GM12864 (cell line): ENCODE measurements at regions not wholly inside any gene's neighbourhood (a gene's known extent, or its start where the extent isn't known, plus 50 kb on each side); places are given as distances from the start of the nearest gene placed in this dataset.

Experiments
- DNase-seq: peaks from one replicate; pipeline ENCODE4 v3.0.0-alpha.2; 2011; ENCODE audit warnings: low read depth
- H3K4me3 ChIP-seq: 2 replicates; pipeline ENCODE4 v1.5.1; 2011; ENCODE audit warnings: mild to moderate bottlenecking, low read depth, low read length, control low read depth
- TF ChIP-seq, protein P1 (sequence below): IDR thresholded peaks from 2 replicates; pipeline ENCODE4 v1.5.1; 2011; ENCODE audit warnings: low read depth, mild to moderate bottlenecking, moderate library complexity, low read length, control low read depth, inconsistent platforms; ENCODE audit errors: missing control alignments

DNA sequence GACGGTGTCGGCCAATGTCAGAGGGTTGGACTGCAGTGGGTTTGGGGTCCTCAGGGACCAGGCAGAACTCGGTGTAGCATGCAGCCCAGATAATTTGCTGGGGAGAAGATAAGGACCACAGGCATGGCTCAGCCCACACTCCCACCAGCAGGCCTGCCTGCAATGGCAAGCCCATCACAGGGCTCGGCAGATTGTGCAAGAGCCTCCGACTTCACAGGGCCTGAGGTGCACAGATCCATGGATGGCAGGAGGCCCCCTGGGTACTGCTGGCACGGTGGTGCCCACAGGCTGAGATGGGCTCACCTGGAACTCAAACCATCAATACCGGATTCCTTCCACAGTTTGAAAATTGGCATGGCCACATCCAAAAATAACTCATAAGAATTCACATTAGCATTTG, 180.3 kb downstream of the TTLL2 start:
- no peak for DNase-seq
- H3K4me3 ChIP-seq, result no peak overlapping the region
- TF ChIP-seq, protein P1, sequence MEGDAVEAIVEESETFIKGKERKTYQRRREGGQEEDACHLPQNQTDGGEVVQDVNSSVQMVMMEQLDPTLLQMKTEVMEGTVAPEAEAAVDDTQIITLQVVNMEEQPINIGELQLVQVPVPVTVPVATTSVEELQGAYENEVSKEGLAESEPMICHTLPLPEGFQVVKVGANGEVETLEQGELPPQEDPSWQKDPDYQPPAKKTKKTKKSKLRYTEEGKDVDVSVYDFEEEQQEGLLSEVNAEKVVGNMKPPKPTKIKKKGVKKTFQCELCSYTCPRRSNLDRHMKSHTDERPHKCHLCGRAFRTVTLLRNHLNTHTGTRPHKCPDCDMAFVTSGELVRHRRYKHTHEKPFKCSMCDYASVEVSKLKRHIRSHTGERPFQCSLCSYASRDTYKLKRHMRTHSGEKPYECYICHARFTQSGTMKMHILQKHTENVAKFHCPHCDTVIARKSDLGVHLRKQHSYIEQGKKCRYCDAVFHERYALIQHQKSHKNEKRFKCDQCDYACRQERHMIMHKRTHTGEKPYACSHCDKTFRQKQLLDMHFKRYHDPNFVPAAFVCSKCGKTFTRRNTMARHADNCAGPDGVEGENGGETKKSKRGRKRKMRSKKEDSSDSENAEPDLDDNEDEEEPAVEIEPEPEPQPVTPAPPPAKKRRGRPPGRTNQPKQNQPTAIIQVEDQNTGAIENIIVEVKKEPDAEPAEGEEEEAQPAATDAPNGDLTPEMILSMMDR, result no peak

DNA sequence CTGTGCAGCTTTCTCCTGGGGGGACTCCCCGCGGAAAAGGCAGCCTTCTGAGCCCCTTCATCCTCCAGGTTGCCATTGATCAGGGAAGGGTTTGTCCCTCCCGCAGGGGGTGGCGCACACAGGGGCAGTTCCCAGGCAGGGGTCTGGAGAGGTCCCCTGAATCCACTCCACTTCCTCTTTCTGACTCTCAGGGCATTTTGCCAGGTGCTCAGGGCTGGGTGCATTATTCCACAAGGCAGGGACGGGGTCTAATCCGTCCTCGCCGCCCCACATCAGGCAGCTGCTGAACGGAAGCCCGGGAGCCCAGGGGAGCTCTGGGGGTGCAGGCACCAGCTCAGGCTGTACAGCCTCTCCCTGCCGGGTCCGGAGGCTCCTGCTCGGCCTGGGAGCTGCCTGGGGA, 180.9 kb downstream of the TTLL2 start:
- TF ChIP-seq, protein P1, result no peak
- no peak for DNase-seq
- no peak overlapping the region for H3K4me3 ChIP-seq

DNA sequence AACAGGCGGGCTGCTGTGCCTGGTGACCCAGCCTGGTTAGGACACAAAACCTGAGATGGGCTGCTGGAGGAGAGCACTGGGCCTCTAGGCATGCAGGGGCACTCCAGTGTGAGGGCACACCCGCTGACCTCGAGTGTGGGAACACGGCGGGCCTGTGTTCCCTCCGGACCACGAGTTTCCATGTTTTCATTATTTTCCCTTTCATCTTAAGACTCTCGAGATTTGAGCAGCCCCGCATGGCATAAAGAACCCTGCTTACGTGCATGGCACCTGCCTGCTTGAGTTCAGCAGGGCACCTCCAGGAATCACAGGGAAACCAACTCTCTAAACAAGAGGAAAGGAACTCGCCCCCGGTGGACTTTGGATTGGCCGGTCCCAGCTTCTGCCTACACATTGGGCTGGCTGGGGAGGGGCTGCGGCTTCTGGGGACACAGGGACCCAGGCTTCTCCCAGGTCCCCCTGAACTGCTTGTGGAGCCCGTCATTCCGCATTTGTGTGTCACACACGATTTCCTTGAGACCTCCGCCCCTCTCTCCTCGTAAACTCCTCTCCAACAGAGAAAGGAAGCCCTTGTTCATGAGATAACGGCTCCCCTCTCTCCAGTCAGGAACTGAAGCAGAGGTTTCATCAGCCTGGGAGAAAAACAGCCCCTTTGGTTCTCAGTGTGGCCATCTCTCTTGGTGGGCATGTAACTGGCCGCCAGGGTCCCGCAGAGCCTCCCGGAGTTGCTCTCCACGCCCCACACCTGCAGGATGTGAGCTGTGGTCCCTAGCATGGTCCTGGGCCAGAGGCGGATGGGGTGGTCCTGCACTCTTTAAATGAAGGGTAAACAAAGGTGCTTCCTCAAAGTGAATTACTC, 181.8 kb downstream of the TTLL2 start:
- TF ChIP-seq, protein P1, result no peak
- H3K4me3 ChIP-seq, result no peak overlapping the region
- DNase-seq, result no peak

DNA sequence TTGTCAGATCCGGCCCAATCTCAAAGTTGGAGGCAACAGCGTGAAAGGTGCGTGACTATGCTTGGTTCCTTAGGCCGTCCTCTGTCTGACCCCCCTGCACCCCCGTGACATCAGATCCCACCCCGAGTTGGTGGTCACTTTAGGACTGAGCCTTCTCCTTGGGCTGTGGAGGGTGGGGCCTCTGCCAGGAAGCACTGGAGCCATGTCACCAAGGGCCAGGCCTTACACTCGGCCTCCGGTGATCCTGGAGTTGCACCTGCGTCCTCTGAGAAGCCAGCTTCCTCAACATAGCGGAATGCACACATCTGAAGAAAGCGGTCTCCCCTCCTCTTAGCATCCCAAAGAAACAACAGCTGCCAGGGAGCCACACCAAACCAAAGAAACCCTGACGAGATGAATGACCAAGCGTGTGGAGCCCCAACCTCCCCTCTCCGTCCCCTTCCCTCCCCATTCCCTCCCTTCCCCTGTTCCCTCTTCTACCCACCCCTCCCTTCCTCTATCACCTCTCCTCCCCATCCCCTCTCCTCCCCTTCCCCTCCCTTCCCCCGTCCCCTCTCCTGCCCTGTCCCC, 182.6 kb downstream of the TTLL2 start:
- no peak overlapping the region for H3K4me3 ChIP-seq
- TF ChIP-seq, protein P1, result no peak
- no peak for DNase-seq

DNA sequence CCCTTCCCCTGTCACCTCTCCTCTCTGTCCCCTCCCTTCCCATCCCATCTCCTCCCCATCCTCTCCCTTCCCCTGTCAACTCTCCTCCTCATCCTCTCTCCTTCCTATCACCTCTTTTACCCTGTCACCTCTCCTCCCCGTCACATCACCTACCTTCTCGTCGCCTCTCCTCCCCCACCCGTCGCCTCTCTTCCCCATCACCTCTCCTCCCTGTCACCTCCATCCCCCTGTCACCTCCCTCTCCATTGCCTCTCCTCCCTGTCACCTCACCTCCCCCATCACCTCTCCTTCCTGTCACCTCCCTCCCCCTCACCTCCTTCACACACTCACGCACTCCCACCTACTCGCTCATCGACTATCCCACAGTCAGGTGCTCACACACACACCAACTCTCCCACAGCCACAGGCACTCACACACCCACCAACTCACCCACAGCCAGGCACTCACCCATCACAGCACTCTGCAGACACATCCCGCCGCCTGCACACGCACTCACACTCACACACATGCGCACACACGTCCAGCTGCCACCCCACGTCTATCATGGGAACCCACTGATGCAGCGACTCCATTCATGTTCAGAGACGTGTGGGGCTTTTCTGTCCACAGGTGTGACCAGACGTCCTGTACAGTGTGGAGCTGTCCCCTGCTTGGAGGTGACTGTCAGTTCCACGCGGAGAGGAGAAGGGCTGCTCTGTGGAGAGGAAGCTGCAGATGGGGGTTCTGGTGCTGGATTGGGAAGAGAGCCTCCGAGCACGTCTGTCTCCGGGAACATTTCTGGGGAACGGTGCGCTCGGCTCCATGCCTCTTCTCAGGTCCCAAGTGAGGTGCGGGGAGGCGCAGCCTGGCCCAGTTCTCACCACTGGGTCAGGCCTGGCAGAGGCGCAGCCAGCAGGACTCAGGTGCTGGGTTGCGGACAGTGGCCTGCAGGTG, 184.3 kb downstream of the TTLL2 start:
- no peak for DNase-seq
- TF ChIP-seq, protein P1, result no peak
- no peak overlapping the region for H3K4me3 ChIP-seq

DNA sequence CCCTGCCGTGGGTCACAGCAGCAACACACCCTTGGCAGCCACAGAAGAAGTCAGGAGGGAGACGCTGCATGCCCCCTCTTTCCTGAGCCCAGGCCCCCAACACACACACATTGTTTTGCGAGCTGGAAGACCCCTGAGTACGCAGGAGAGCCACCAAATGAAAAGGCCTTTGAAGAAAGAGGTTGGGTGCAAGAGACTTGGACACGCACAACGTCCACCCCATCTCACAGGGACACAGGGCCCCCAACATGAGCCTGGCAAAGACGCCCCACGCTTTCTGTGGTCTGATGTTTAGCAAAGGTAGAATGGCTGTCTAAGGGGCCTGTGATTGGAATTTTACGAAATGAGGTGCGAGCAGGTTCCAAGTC, 185.0 kb downstream of the TTLL2 start:
- no peak overlapping the region for H3K4me3 ChIP-seq
- TF ChIP-seq, protein P1, result no peak
- DNase-seq, result no peak
